ENCODE measurements at regions not wholly inside any gene's neighbourhood (a gene's known extent, or its start where the extent isn't known, plus 50 kb on each side); places are given as distances from the start of the nearest gene placed in this dataset.

GRCh38 chr2:72051971-72052505 is 95.6 kb downstream of the CYP26B1 start:
- H3K27ac ChIP-seq (ENCODE audit: low read length) = no peak overlapping the region
- TF ChIP-seq EP300 (conservative IDR thresholded peaks at IDR 0.05; ENCODE audit: poor library complexity, severe bottlenecking) (no peak), EZH2 (IDR thresholded peaks at IDR 0.05; ENCODE audit: borderline replicate concordance, insufficient read depth, low read length, poor library complexity, severe bottlenecking) (no peak), SMC3 (conservative IDR thresholded peaks at IDR 0.05; ENCODE audit: poor library complexity) (no peak), REST (IDR thresholded peaks at IDR 0.05; ENCODE audit: borderline replicate concordance) (no peak), RAD21 (conservative IDR thresholded peaks at IDR 0.05) (no peak), CTCF (IDR thresholded peaks at IDR 0.05; ENCODE audit: poor library complexity, severe bottlenecking) (no peak), TAF1 (IDR thresholded peaks at IDR 0.05; ENCODE audit: low read depth) (no peak), MXI1 (conservative IDR thresholded peaks at IDR 0.05; ENCODE audit: poor library complexity, severe bottlenecking) (no peak), POLR2AphosphoS5 (IDR thresholded peaks at IDR 0.05) (no peak)

GRCh38 chr2:72051204-72051603 is 96.5 kb downstream of the CYP26B1 start:
- no peak overlapping the region for H3K4me2 ChIP-seq (ENCODE audit: low read length)
- no peak overlapping the region for H2AFZ ChIP-seq (ENCODE audit: low read depth, low read length)
- no peaks in the 10 kb centered on the region for H3K36me3 ChIP-seq (ENCODE audit: insufficient read depth, low read length)
- no peak for TF ChIP-seq REST (IDR thresholded peaks at IDR 0.05; ENCODE audit: borderline replicate concordance)
- no peak for TF ChIP-seq CTCF (IDR thresholded peaks at IDR 0.05; ENCODE audit: poor library complexity, severe bottlenecking)
- no peak for TF ChIP-seq POLR2AphosphoS5 (IDR thresholded peaks at IDR 0.05)
- no peak for TF ChIP-seq TAF1 (IDR thresholded peaks at IDR 0.05; ENCODE audit: low read depth)
- TF ChIP-seq RAD21 (conservative IDR thresholded peaks at IDR 0.05) = no peak
- no peak for TF ChIP-seq EP300 (conservative IDR thresholded peaks at IDR 0.05; ENCODE audit: poor library complexity, severe bottlenecking)
- no peaks in the 10 kb centered on the region for H4K20me1 ChIP-seq (ENCODE audit: insufficient read depth)
- H3K9me3 ChIP-seq (ENCODE audit: low read length) = no peaks in the 10 kb centered on the region
- no peaks in the 10 kb centered on the region for H3K79me2 ChIP-seq (replicated peaks; ENCODE audit: insufficient read depth, low read length)
- H3K27me3 ChIP-seq (ENCODE audit: insufficient read depth, low read depth, low read length) = no peaks in the 10 kb centered on the region
- H3K9ac ChIP-seq (ENCODE audit: low read length) = no peak overlapping the region
- no peak overlapping the region for H3K27ac ChIP-seq (ENCODE audit: low read length)
- no peak overlapping the region for H3K4me3 ChIP-seq (ENCODE audit: low read length)
- H3K9me2 ChIP-seq (ENCODE audit: insufficient read depth, low read length) = no peaks in the 10 kb centered on the region
- no peaks in the 10 kb centered on the region for H3F3A ChIP-seq (ENCODE audit: insufficient read depth, low read length, poor library complexity, severe bottlenecking)

More at GRCh38 chr2:72051971-72052505, 95.6 kb downstream of the CYP26B1 start:
- Histone ChIP-seq H3K36me3 (ENCODE audit: insufficient read depth, low read length) (no peaks in the 10 kb centered on the region), H4K20me1 (ENCODE audit: insufficient read depth) (no peaks in the 10 kb centered on the region), H3F3A (ENCODE audit: insufficient read depth, low read length, poor library complexity, severe bottlenecking) (no peaks in the 10 kb centered on the region), H3K9ac (ENCODE audit: low read length) (no peak overlapping the region), H3K79me2 (replicated peaks; ENCODE audit: insufficient read depth, low read length) (no peaks in the 10 kb centered on the region), H3K9me2 (ENCODE audit: insufficient read depth, low read length) (no peaks in the 10 kb centered on the region), H2AFZ (ENCODE audit: low read depth, low read length) (no peak overlapping the region), H3K4me3 (ENCODE audit: low read length) (no peak overlapping the region), H3K9me3 (ENCODE audit: low read length) (no peaks in the 10 kb centered on the region), H3K4me2 (ENCODE audit: low read length) (no peak overlapping the region), H3K27me3 (ENCODE audit: insufficient read depth, low read depth, low read length) (no peaks in the 10 kb centered on the region)

All from neural cell (in vitro differentiated cells).